ENCODE measurements at regions not wholly inside any gene's neighbourhood (a gene's known extent, or its start where the extent isn't known, plus 50 kb on each side); places are given as distances from the start of the nearest gene placed in this dataset.

DNA sequence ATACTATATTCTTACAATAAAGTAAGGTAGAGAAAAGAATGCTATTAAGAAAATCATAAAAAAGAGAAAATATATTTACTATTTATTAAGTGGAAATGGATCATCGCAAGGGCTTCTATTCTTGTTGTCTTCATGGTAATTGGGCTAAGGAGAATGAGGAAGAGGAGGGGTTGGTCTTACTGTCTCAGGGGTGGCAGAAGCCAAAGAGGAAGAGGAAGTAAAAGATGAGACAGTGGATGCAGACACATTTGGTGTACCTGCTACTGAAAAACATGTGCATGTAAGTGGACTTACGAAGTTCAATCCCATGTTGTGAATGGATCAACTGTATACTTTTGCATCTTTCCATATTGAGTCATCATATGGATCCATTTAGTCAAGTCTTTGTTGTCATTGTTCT, 1502.1 kb upstream of the ADGRL3 start:
- no peaks in the 10 kb centered on the region for H3K9me3 Mint-ChIP-seq
- no peak for DNase-seq (ENCODE audit: low spot score)
- no peaks in the 10 kb centered on the region for H3K27me3 Mint-ChIP-seq (ENCODE audit: low read depth)
- no peak overlapping the region for H3K4me3 Mint-ChIP-seq
- TF ChIP-seq GABPB1 (CRISPR knock-in tag; IDR thresholded peaks at IDR 0.05) (no peak), ZNF263 (CRISPR knock-in tag; IDR thresholded peaks at IDR 0.05; ENCODE audit: low read depth) (no peak), RORB (CRISPR knock-in tag; IDR thresholded peaks at IDR 0.05) (no peak), GRHL2 (CRISPR knock-in tag; IDR thresholded peaks at IDR 0.05; ENCODE audit: insufficient replicate concordance, severe bottlenecking) (no peak), MYBL2 (CRISPR knock-in tag; IDR thresholded peaks at IDR 0.05) (no peak)
- TF ChIP-seq, protein P1, sequence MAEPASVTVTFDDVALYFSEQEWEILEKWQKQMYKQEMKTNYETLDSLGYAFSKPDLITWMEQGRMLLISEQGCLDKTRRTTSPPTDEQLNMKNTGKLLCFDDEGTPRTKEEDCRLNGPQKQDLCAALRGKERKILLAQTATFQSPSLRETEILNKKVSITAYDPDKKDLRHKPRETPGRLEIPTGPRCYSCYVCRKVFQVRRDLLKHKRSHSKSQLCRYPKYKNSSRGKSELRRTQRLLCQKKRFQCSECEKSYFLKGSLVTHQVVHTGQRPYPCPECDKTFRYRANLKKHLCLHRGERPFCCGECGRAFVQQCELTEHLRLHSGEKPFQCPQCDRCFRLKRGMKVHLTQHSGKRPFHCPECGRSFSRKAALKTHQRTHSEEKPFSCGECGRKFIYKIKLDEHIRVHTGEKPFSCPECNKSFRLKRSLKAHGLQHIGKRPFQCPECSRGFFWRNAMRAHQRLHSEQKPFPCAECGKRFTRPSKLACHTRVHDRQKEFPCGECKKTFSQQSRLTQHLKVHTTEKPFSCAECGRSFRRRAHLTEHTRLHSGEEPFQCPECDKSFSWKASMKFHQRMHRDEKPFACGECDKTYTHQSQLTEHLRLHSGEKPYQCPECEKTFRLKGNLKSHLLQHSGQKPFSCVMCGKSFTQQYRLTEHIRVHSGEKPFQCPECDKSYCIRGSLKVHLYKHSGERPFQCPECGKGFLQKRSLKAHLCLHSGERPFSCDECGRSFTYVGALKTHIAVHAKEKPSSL (CRISPR knock-in tag; conservative IDR thresholded peaks at IDR 0.05) = no peak
- TF ChIP-seq, protein P2, sequence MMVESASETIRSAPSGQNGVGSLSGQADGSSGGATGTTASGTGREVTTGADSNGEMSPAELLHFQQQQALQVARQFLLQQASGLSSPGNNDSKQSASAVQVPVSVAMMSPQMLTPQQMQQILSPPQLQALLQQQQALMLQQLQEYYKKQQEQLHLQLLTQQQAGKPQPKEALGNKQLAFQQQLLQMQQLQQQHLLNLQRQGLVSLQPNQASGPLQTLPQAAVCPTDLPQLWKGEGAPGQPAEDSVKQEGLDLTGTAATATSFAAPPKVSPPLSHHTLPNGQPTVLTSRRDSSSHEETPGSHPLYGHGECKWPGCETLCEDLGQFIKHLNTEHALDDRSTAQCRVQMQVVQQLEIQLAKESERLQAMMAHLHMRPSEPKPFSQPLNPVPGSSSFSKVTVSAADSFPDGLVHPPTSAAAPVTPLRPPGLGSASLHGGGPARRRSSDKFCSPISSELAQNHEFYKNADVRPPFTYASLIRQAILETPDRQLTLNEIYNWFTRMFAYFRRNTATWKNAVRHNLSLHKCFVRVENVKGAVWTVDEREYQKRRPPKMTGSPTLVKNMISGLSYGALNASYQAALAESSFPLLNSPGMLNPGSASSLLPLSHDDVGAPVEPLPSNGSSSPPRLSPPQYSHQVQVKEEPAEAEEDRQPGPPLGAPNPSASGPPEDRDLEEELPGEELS (CRISPR knock-in tag; IDR thresholded peaks at IDR 0.05) = no peak
- no peak overlapping the region for H3K27ac Mint-ChIP-seq
- no peaks in the 10 kb centered on the region for H3K36me3 Mint-ChIP-seq
- ATAC-seq = no peak
- ChIA-PET POLR2A (no interaction called here), CTCF (no interaction called here)
- H3K4me1 Mint-ChIP-seq = no peaks in the 10 kb centered on the region

DNA sequence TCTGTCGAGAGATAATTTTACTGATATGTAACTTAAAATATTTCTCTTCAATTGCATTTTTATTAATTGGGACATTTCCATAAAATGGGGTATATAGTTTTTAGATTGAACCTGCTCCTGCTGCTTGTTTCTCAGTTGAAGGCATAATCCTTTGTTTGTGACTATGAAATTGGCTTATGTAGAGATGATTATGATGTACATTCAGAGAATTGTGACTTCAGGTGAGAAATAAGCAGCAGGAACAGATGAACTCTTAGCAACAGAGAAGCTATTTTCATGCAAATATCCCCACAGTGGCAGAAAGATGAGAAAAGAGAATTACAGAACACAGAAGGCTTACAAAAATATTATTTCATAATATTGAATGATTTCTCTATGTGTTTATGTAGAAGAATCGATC, 1499.5 kb upstream of the ADGRL3 start:
- no peak for ATAC-seq
- TF ChIP-seq ETV6 (CRISPR knock-in tag; IDR thresholded peaks at IDR 0.05) (no peak), NR3C1 (CRISPR knock-in tag; conservative IDR thresholded peaks at IDR 0.05; ENCODE audit: low read depth) (no peak)
- TF ChIP-seq, protein P3, sequence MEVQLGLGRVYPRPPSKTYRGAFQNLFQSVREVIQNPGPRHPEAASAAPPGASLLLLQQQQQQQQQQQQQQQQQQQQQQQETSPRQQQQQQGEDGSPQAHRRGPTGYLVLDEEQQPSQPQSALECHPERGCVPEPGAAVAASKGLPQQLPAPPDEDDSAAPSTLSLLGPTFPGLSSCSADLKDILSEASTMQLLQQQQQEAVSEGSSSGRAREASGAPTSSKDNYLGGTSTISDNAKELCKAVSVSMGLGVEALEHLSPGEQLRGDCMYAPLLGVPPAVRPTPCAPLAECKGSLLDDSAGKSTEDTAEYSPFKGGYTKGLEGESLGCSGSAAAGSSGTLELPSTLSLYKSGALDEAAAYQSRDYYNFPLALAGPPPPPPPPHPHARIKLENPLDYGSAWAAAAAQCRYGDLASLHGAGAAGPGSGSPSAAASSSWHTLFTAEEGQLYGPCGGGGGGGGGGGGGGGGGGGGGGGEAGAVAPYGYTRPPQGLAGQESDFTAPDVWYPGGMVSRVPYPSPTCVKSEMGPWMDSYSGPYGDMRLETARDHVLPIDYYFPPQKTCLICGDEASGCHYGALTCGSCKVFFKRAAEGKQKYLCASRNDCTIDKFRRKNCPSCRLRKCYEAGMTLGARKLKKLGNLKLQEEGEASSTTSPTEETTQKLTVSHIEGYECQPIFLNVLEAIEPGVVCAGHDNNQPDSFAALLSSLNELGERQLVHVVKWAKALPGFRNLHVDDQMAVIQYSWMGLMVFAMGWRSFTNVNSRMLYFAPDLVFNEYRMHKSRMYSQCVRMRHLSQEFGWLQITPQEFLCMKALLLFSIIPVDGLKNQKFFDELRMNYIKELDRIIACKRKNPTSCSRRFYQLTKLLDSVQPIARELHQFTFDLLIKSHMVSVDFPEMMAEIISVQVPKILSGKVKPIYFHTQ (CRISPR knock-in tag; IDR thresholded peaks at IDR 0.05) = no peak
- H3K9me3 Mint-ChIP-seq = no peaks in the 10 kb centered on the region
- ChIA-PET CTCF (no interaction called here), POLR2A (interaction anchor here (0.6 kb wide), 2 partner anchors 741 to 1225 kb away, joined by 4 read pairs; no protein-coding TSS in a partner anchor)
- no peaks in the 10 kb centered on the region for H3K4me1 Mint-ChIP-seq
- H3K27me3 Mint-ChIP-seq (ENCODE audit: low read depth) = no peaks in the 10 kb centered on the region
- H3K36me3 Mint-ChIP-seq = no peaks in the 10 kb centered on the region
- H3K4me3 Mint-ChIP-seq = no peak overlapping the region
- no peak overlapping the region for H3K27ac Mint-ChIP-seq
- no peak for DNase-seq (ENCODE audit: low spot score)

DNA sequence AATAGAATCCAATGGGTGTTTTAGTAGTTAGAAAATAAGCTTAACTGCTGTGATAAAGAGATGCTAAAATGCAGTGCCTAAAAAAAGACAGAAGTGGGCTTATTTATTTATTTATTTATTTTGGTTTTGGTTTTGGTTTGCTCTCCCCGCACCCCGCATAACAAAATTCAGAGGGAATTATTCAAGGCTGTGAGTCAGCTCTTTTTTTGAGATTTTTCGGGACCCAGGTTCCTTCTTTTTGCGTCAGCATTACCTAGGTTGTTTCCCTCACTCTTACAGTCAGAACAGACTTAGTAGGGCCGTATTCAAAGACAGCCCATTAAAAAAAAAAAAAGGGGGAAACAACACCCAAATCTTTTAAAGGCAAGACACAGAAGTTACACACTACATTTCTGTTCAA, 1495.5 kb upstream of the ADGRL3 start:
- H3K4me3 Mint-ChIP-seq = no peak overlapping the region
- ATAC-seq (no peak), DNase-seq (ENCODE audit: low spot score) (no peak)
- no peak overlapping the region for H3K27ac Mint-ChIP-seq
- H3K27me3 Mint-ChIP-seq (ENCODE audit: low read depth) = no peaks in the 10 kb centered on the region
- ChIA-PET CTCF (no interaction called here), POLR2A (no interaction called here)
- no peaks in the 10 kb centered on the region for H3K9me3 Mint-ChIP-seq
- H3K36me3 Mint-ChIP-seq = no peaks in the 10 kb centered on the region
- no peaks in the 10 kb centered on the region for H3K4me1 Mint-ChIP-seq
- TF ChIP-seq ZNF263 (CRISPR knock-in tag; IDR thresholded peaks at IDR 0.05; ENCODE audit: low read depth) (no peak), ZNF671 (CRISPR knock-in tag; IDR thresholded peaks at IDR 0.05) (no peak), KAT7 (CRISPR knock-in tag; IDR thresholded peaks at IDR 0.05; ENCODE audit: borderline replicate concordance) (no peak), OVOL2 (CRISPR knock-in tag; IDR thresholded peaks at IDR 0.05; ENCODE audit: borderline replicate concordance) (no peak), ZNF232 (CRISPR knock-in tag; IDR thresholded peaks at IDR 0.05) (no peak), IRF2 (CRISPR knock-in tag; IDR thresholded peaks at IDR 0.05; ENCODE audit: borderline replicate concordance, low read depth) (no peak), NFE2L1 (CRISPR knock-in tag; IDR thresholded peaks at IDR 0.05) (no peak)
- TF ChIP-seq, protein P4, sequence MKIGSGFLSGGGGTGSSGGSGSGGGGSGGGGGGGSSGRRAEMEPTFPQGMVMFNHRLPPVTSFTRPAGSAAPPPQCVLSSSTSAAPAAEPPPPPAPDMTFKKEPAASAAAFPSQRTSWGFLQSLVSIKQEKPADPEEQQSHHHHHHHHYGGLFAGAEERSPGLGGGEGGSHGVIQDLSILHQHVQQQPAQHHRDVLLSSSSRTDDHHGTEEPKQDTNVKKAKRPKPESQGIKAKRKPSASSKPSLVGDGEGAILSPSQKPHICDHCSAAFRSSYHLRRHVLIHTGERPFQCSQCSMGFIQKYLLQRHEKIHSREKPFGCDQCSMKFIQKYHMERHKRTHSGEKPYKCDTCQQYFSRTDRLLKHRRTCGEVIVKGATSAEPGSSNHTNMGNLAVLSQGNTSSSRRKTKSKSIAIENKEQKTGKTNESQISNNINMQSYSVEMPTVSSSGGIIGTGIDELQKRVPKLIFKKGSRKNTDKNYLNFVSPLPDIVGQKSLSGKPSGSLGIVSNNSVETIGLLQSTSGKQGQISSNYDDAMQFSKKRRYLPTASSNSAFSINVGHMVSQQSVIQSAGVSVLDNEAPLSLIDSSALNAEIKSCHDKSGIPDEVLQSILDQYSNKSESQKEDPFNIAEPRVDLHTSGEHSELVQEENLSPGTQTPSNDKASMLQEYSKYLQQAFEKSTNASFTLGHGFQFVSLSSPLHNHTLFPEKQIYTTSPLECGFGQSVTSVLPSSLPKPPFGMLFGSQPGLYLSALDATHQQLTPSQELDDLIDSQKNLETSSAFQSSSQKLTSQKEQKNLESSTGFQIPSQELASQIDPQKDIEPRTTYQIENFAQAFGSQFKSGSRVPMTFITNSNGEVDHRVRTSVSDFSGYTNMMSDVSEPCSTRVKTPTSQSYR (CRISPR knock-in tag; IDR thresholded peaks at IDR 0.05) = no peak
- TF ChIP-seq, protein P1 (CRISPR knock-in tag; conservative IDR thresholded peaks at IDR 0.05) = no peak
- TF ChIP-seq, protein P5, sequence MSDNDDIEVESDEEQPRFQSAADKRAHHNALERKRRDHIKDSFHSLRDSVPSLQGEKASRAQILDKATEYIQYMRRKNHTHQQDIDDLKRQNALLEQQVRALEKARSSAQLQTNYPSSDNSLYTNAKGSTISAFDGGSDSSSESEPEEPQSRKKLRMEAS (CRISPR knock-in tag; IDR thresholded peaks at IDR 0.05) = no peak
- TF ChIP-seq, protein P6, sequence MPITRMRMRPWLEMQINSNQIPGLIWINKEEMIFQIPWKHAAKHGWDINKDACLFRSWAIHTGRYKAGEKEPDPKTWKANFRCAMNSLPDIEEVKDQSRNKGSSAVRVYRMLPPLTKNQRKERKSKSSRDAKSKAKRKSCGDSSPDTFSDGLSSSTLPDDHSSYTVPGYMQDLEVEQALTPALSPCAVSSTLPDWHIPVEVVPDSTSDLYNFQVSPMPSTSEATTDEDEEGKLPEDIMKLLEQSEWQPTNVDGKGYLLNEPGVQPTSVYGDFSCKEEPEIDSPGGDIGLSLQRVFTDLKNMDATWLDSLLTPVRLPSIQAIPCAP (CRISPR knock-in tag; IDR thresholded peaks at IDR 0.05) = no peak

Data from WTC11 (cell line).